Lung (tissue), 11 donors: ENCODE measurements at regions not wholly inside any gene's neighbourhood (a gene's known extent, or its start where the extent isn't known, plus 50 kb on each side); places are given as distances from the start of the nearest gene placed in this dataset.

Source experiments
- ATAC-seq: fragments of 200-7000 bp; cut with Tn5 transposase; one replicate; pipeline ENCODE4 v1.9.1; 2020; ENCODE audit warnings: moderate number of reproducible peaks; ENCODE audit not compliant: insufficient read depth, low FRiP score
- DNase-seq, 3 donors: peaks; one replicate each; pipeline ENCODE4 v3.0.0-alpha.2; 2013 to 2017
- H3K27ac ChIP-seq, 2 donors: one replicate each; pipeline ENCODE4 v1.5.1; 2013; ENCODE audit warnings: mild to moderate bottlenecking in 2 of 2, moderate library complexity in 2 of 2, control low read depth in 1 of 2, inconsistent platforms in 1 of 2, low read depth in 1 of 2, low read length in 1 of 2
- H3K27me3 ChIP-seq, 3 donors: one replicate each; pipeline ENCODE4 v1.5.1; 2013; ENCODE audit warnings: low read length in 2 of 3; ENCODE audit not compliant: control insufficient read depth in 3 of 3, insufficient read depth in 3 of 3
- H3K36me3 ChIP-seq, 4 donors: one replicate each; pipeline ENCODE4 v1.5.1; 2013; ENCODE audit warnings: low read length in 4 of 4, mild to moderate bottlenecking in 1 of 4, moderate library complexity in 1 of 4; ENCODE audit not compliant: control insufficient read depth in 4 of 4, insufficient read depth in 4 of 4
- H3K4me1 ChIP-seq, 5 donors: one replicate each; pipeline ENCODE4 v1.5.1; 2013; ENCODE audit warnings: low read length in 5 of 5, mild to moderate bottlenecking in 2 of 5, moderate library complexity in 1 of 5; ENCODE audit not compliant: control insufficient read depth in 5 of 5, insufficient read depth in 5 of 5
- H3K4me3 ChIP-seq: one replicate; pipeline ENCODE4 v1.5.1; 2013; ENCODE audit warnings: mild to moderate bottlenecking, control low read depth, moderate library complexity
- H3K9ac ChIP-seq, 2 donors: one replicate each; pipeline ENCODE4 v1.5.1; 2013; ENCODE audit warnings: low read length in 2 of 2, control low read depth in 1 of 2; ENCODE audit not compliant: insufficient read depth in 1 of 2
- H3K9me3 ChIP-seq, 4 donors: one replicate each; pipeline ENCODE4 v1.5.1; 2013; ENCODE audit warnings: low read length in 3 of 4, mild to moderate bottlenecking in 1 of 4, moderate library complexity in 1 of 4; ENCODE audit not compliant: control insufficient read depth in 4 of 4, insufficient read depth in 3 of 4
- WGBS, 2 donors: extraction: QIAGEN DNeasy Blood & Tissue Kit; methylation state at CpG; one replicate each; pipeline ENCODE4 v1.1.7; 2013; 5-methylcytosine and 5-hydroxymethylcytosine counted together
- TF ChIP-seq, protein P1 (sequence below): IDR thresholded peaks from 2 replicates; pipeline ENCODE4 v1.5.1; 2012; ENCODE audit warnings: mild to moderate bottlenecking; ENCODE audit errors: control extremely low read depth, extremely low read depth
- donor health status: control.
- donor health status: control.
- donor health status: Bipolar disorder and iron deficiency.
- donor health status: healthy.
- donor health status: DM: yes; HTN: yes; CAD: no.

DNA sequence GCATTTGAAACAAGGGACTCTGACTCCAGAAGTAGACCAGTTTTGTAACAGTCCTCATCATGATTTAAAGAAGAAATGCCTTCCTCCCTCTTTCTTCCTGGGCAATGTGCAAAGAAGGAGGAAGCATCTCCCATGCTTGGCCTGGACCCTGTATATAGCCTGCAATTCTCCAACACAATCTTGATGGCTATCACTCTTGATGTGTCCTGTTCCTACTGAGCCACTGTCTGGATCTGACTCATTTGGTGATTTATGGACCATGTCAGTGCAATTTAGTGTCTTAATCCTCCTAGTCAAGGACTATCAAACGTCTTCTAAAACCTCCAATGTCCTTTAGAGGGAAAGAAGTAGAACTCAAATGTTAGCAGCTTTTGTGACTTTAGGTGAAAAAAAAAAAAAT, 697.3 kb downstream of the TLR4 start:
- TF ChIP-seq, protein P1, sequence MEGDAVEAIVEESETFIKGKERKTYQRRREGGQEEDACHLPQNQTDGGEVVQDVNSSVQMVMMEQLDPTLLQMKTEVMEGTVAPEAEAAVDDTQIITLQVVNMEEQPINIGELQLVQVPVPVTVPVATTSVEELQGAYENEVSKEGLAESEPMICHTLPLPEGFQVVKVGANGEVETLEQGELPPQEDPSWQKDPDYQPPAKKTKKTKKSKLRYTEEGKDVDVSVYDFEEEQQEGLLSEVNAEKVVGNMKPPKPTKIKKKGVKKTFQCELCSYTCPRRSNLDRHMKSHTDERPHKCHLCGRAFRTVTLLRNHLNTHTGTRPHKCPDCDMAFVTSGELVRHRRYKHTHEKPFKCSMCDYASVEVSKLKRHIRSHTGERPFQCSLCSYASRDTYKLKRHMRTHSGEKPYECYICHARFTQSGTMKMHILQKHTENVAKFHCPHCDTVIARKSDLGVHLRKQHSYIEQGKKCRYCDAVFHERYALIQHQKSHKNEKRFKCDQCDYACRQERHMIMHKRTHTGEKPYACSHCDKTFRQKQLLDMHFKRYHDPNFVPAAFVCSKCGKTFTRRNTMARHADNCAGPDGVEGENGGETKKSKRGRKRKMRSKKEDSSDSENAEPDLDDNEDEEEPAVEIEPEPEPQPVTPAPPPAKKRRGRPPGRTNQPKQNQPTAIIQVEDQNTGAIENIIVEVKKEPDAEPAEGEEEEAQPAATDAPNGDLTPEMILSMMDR = no peak
- WGBS, 2 donors = 22 to 24% methylated on average over 1 of the region's 1 CpG
- H3K9me3 ChIP-seq = peaks cover 0 to 2% (median 0%) of the 10 kb centered on the region in 4 donors
- no peak overlapping the region for H3K4me3 ChIP-seq
- H3K9ac ChIP-seq = no peak overlapping the region
- H3K4me1 ChIP-seq = no peaks in the 10 kb centered on the region
- no peaks in the 10 kb centered on the region for H3K27me3 ChIP-seq
- no peak for DNase-seq
- ATAC-seq = no peak
- H3K27ac ChIP-seq = no peak overlapping the region
- no peaks in the 10 kb centered on the region for H3K36me3 ChIP-seq

DNA sequence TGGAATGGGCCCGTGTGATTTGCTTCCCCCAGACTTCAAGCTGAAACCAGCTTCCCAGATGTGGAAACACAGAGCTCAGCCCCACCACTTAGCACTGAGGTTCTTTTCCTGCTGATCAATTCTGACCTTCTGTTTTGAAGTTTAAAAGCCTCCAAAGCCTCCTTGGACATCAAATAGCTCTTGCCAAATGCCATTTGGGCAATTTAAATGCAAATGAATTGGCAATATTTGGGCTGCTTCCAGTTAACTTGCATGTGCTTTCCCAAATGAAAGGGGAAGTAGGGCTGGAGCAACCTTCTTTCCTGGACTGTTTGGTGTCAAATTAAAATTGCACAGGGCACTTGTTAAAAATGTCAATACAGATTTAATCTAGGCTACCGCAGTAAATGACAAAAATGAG, 710.5 kb downstream of the TLR4 start:
- TF ChIP-seq, protein P1 = no peak
- no peaks in the 10 kb centered on the region for H3K27me3 ChIP-seq
- H3K4me3 ChIP-seq = no peak overlapping the region
- H3K9ac ChIP-seq = no peak overlapping the region
- no peak for DNase-seq
- H3K27ac ChIP-seq = no peak overlapping the region
- ATAC-seq = no peak
- 48 to 54% methylated on average over 2 of the region's 2 CpGs for WGBS, 2 donors
- no peaks in the 10 kb centered on the region for H3K36me3 ChIP-seq
- peaks cover 0 to 3% (median 0%) of the 10 kb centered on the region in 4 donors for H3K9me3 ChIP-seq
- H3K4me1 ChIP-seq = no peaks in the 10 kb centered on the region

DNA sequence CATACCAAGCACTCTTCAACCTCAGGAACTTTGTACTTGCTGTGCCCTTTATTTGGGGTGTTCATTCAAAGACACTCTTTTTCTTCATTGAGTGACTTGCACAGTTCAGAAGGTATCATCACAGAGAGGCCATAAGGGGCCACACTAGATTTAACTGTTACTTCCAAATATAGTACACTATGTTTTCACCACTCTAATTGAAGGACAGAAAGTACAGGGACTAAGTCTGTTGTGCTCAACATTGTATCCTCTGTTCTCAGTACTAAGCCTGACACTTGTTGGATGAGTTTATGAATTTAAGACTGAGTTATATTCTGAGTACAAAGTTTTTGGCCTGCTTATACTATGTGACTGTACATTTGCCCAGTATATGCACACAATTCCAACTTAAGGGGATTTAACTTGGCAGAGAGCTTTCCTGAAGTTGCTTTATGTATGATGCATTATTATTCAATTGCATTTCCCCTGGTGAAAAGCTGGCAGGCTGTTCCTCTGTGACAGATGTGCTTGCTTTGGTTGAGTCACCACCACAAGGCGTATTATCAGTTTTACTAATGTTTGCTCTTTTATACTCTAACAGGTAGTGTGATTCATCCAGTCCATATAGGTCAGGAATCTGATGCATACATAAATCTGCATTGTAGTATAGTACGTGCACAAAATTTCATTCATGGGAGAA, 714.8 kb downstream of the TLR4 start:
- 82 to 83% methylated on average over 2 of the region's 2 CpGs for WGBS, 2 donors
- H3K36me3 ChIP-seq = no peaks in the 10 kb centered on the region
- H3K9me3 ChIP-seq = peaks cover 0 to 3% (median 0%) of the 10 kb centered on the region in 4 donors
- H3K27ac ChIP-seq = no peak overlapping the region
- ATAC-seq (no peak), DNase-seq (peak; percentile 14 to 67 (median 41))
- H3K4me3 ChIP-seq = no peak overlapping the region
- H3K4me1 ChIP-seq = no peaks in the 10 kb centered on the region
- no peak overlapping the region for H3K9ac ChIP-seq
- TF ChIP-seq, protein P1 = no peak
- H3K27me3 ChIP-seq = no peaks in the 10 kb centered on the region

DNA sequence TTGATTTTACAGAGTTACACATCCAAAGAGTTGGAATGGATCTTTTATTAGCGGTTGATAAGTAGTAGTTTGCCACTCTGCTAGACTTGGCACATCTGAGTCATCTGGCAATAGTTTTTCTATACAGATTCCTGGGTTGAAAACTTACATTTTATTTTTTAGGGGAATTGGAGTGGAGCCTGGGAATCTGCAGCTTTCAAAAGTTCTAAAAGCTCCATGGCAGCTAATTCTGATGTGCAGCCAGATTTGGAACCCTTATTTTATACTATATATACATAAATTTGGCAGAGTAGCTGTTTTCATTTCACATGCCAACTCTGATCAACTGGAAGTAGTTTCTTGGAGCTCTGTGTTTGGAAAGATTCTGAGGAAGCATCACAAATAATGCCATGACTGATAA, 715.5 kb downstream of the TLR4 start:
- no peaks in the 10 kb centered on the region for H3K27me3 ChIP-seq
- WGBS, 2 donors = 83 to 84% methylated on average over 1 of the region's 1 CpG
- no peak for ATAC-seq
- H3K36me3 ChIP-seq = no peaks in the 10 kb centered on the region
- peaks cover 0 to 3% (median 0%) of the 10 kb centered on the region in 4 donors for H3K9me3 ChIP-seq
- H3K9ac ChIP-seq = no peak overlapping the region
- no peak overlapping the region for H3K27ac ChIP-seq
- DNase-seq = peak; percentile 21 to 71 (median 54)
- TF ChIP-seq, protein P1 = no peak
- no peaks in the 10 kb centered on the region for H3K4me1 ChIP-seq
- H3K4me3 ChIP-seq = no peak overlapping the region
